Suprapubic skin (tissue), 3 donors: ENCODE measurements at regions not wholly inside any gene's neighbourhood (a gene's known extent, or its start where the extent isn't known, plus 50 kb on each side); places are given as distances from the start of the nearest gene placed in this dataset.

ENCODE experiments used
- POLR2AphosphoS5 ChIP-seq, 3 donors: sonication (generic); formaldehyde crosslinking; IDR thresholded peaks; one replicate each; pipeline ENCODE4 v1.6.1; 2017; ENCODE audit warnings: antibody characterized with exemption in 3 of 3
- TF ChIP-seq, protein P1 (sequence below), 2 donors: fragments of 200-600 bp in 1 of 2; fragments of 450-650 bp in 1 of 2; sonication (generic) in 1 of 2; IDR thresholded peaks; one replicate each; pipeline ENCODE4 v1.5.1; 2016 to 2019; ENCODE audit warnings: antibody characterized with exemption in 2 of 2, mild to moderate bottlenecking in 1 of 2, moderate library complexity in 1 of 2

DNA sequence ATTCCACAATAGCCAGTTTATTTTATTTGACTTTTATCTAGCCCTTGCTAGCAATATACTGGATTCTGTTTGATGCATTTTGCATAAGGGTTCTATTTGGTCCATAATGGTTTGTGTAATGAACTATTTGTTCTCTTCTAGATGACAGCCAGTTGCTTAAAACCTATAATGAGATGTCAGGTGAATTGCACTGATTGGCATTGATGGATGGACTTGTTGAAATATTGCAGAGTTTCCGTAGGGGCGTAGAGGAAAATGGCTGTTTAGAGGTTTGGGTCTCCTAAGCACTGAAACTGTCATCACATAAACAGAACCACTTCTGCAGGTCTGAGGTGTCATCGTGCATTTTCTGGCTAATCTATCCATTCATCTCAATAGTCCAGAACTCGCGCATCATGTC, 124.9 kb upstream of the HDAC9 start:
- no peak for TF ChIP-seq POLR2AphosphoS5 (IDR thresholded peaks at IDR 0.05)
- TF ChIP-seq, protein P1, sequence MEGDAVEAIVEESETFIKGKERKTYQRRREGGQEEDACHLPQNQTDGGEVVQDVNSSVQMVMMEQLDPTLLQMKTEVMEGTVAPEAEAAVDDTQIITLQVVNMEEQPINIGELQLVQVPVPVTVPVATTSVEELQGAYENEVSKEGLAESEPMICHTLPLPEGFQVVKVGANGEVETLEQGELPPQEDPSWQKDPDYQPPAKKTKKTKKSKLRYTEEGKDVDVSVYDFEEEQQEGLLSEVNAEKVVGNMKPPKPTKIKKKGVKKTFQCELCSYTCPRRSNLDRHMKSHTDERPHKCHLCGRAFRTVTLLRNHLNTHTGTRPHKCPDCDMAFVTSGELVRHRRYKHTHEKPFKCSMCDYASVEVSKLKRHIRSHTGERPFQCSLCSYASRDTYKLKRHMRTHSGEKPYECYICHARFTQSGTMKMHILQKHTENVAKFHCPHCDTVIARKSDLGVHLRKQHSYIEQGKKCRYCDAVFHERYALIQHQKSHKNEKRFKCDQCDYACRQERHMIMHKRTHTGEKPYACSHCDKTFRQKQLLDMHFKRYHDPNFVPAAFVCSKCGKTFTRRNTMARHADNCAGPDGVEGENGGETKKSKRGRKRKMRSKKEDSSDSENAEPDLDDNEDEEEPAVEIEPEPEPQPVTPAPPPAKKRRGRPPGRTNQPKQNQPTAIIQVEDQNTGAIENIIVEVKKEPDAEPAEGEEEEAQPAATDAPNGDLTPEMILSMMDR (IDR thresholded peaks at IDR 0.05), result no peak
